K562 (cell line): ENCODE measurements at regions not wholly inside any gene's neighbourhood (a gene's known extent, or its start where the extent isn't known, plus 50 kb on each side); places are given as distances from the start of the nearest gene placed in this dataset.

Experiments used
- ATF7 ChIP-seq: fragments of 450-650 bp; IDR thresholded peaks from 2 replicates; pipeline ENCODE4 v1.7.1; 2014; ENCODE audit warnings: mild to moderate bottlenecking, moderate library complexity
- DNMT1 ChIP-seq: fragments of 450-650 bp; IDR thresholded peaks from 2 replicates; pipeline ENCODE4 v1.6.1; 2016; ENCODE audit warnings: antibody characterized with exemption, mild to moderate bottlenecking
- EHMT2 ChIP-seq: fragments of 450-650 bp; IDR thresholded peaks from 2 replicates; pipeline ENCODE4 v1.6.1; 2018; ENCODE audit warnings: antibody characterized with exemption
- FOXM1 ChIP-seq, 2 experiments: fragments of 450-650 bp in 1 of 2; sonication (generic) in 1 of 2; formaldehyde crosslinking in 1 of 2; IDR thresholded peaks; 2 replicates each; pipeline versions ENCODE4 v1.6.1 to v1.9.0; 2017 to 2022; ENCODE audit warnings: low read depth in 2 of 2, mild to moderate bottlenecking in 2 of 2, missing genetic modification reagents in 1 of 2, moderate library complexity in 1 of 2
- HNRNPK ChIP-seq: fragments of 200-400 bp; formaldehyde crosslinking; IDR thresholded peaks from one replicate; pipeline ENCODE4 v1.6.1; 2018; ENCODE audit warnings: mild to moderate bottlenecking, low read depth, low read length; ENCODE audit not compliant: poor library complexity, severe bottlenecking
- KAT8 ChIP-seq: fragments of 450-650 bp; IDR thresholded peaks from 2 replicates; pipeline ENCODE4 v1.6.1; 2016; ENCODE audit warnings: low read depth, mild to moderate bottlenecking
- MTA2 ChIP-seq: fragments of 450-650 bp; IDR thresholded peaks from 2 replicates; pipeline ENCODE4 v1.6.1; 2016; ENCODE audit warnings: low read depth
- NKRF ChIP-seq: fragments of 450-650 bp; IDR thresholded peaks from 2 replicates; pipeline ENCODE4 v1.6.1; 2016; ENCODE audit warnings: borderline replicate concordance
- POLR3A ChIP-seq: IDR thresholded peaks from 2 replicates; pipeline ENCODE4 v1.6.1; 2011; ENCODE audit warnings: borderline replicate concordance, mild to moderate bottlenecking, moderate library complexity; ENCODE audit not compliant: insufficient read length, insufficient read depth; ENCODE audit errors: extremely low read depth
- PRPF4 ChIP-seq: fragments of 200-400 bp; formaldehyde crosslinking; IDR thresholded peaks from one replicate; pipeline ENCODE4 v1.6.1; 2017; ENCODE audit warnings: low read length, low read depth, mild to moderate bottlenecking; ENCODE audit not compliant: insufficient read depth, poor library complexity, severe bottlenecking
- RFX5 ChIP-seq: IDR thresholded peaks from 2 replicates; pipeline ENCODE4 v1.6.1; 2011; ENCODE audit warnings: low read depth, mild to moderate bottlenecking, improper control_type of control experiment, low read length
- ZBTB11 ChIP-seq, 3 experiments: fragments of 200-800 bp in 1 of 3; fragments of 250-450 bp in 1 of 3; fragments of 450-650 bp in 1 of 3; sonication (Bioruptor Pico) in 1 of 3; sonication (Bioruptor generic) in 1 of 3; formaldehyde crosslinking in 1 of 3; IDR thresholded peaks; 2 replicates each; pipeline versions ENCODE4 v1.6.1 to v1.8.0; 2016 to 2022; ENCODE audit warnings: mild to moderate bottlenecking in 2 of 3, missing genetic modification characterization in 2 of 3, missing compliant biosample characterization in 1 of 3, moderate library complexity in 1 of 3
- ZFP91 ChIP-seq: sonication (generic); formaldehyde crosslinking; IDR thresholded peaks from 2 replicates; pipeline ENCODE4 v1.8.0; 2022; ENCODE audit warnings: mild to moderate bottlenecking, missing genetic modification reagents
- ZKSCAN8 ChIP-seq: fragments of 200-800 bp; sonication (Bioruptor generic); IDR thresholded peaks from 2 replicates; pipeline ENCODE4 v1.6.1; 2016; ENCODE audit warnings: missing genetic modification characterization, missing compliant biosample characterization
- ZNF274 ChIP-seq: IDR thresholded peaks from 2 replicates; pipeline ENCODE4 v1.6.1; 2011; ENCODE audit warnings: low read depth, mild to moderate bottlenecking, low read length, moderate library complexity, borderline replicate concordance
- ZNF395 ChIP-seq: fragments of 200-800 bp; sonication (Bioruptor generic); IDR thresholded peaks from 2 replicates; pipeline ENCODE4 v1.6.1; 2017; ENCODE audit warnings: missing genetic modification characterization, missing compliant biosample characterization

GRCh38 chr1:213724640-213725536 is 262.9 kb upstream of the PROX1 start (continued):
- TF ChIP-seq FOXM1 (IDR thresholded peaks at IDR 0.05; ENCODE audit: low read depth) (no peak), FOXM1 (CRISPR knock-in tag; IDR thresholded peaks at IDR 0.05; ENCODE audit: low read depth) (no peak), PRPF4 (no peak), RFX5 (no peak), MTA2 (no peak), ZNF395 (no peak; the same call in 1 of the 2 replicates), ZFP91 (CRISPR knock-in tag) (no peak), KAT8 (no peak), POLR3A (no peak), DNMT1 (no peak), HNRNPK (no peak), ZKSCAN8 (CRISPR knock-in tag) (0 out of 2 replicates have a peak, but pooled peaks have one; percentile 8), ZBTB11 (CRISPR knock-in tag; IDR thresholded peaks at IDR 0.05) (0 out of 6 replicates have a peak, but pooled peaks of 1 of the 3 experiments have one; percentile 39), NKRF (no peak), ZNF274 (no peak), EHMT2 (no peak), ATF7 (peak; percentile 61)
